OCI-LY1 (cell line): ENCODE measurements at regions not wholly inside any gene's neighbourhood (a gene's known extent, or its start where the extent isn't known, plus 50 kb on each side); places are given as distances from the start of the nearest gene placed in this dataset.
"Not testable (repeated sequence)": the region's sequence is repeated elsewhere in the genome, so short reads cannot be mapped to it uniquely, and the experiment has no call there.

Experiments used
- H2AFZ ChIP-seq: fragments of 200-600 bp; sonication (generic), shearing (Covaris generic); 2 replicates; pipeline ENCODE4 v1.6.0; 2014; ENCODE audit warnings: antibody characterized with exemption, mild to moderate bottlenecking, low read length
- H3F3A ChIP-seq: fragments of 200-600 bp; sonication (generic), shearing (Covaris generic); 2 replicates; pipeline ENCODE4 v1.6.0; 2014; ENCODE audit warnings: mild to moderate bottlenecking, antibody characterized with exemption, low read length, moderate library complexity; ENCODE audit not compliant: insufficient read depth
- H3K27ac ChIP-seq: fragments of 200-600 bp; sonication (generic); 2 replicates; pipeline ENCODE4 v1.5.1; 2014; ENCODE audit warnings: low read length, mixed run types, mild to moderate bottlenecking, low read depth; ENCODE audit not compliant: poor library complexity, severe bottlenecking
- H3K27me3 ChIP-seq: fragments of 200-600 bp; sonication (generic); 2 replicates; pipeline ENCODE4 v1.6.0; 2014; ENCODE audit warnings: antibody characterized with exemption, mild to moderate bottlenecking, low read length, moderate library complexity; ENCODE audit not compliant: insufficient read depth
- H3K36me3 ChIP-seq: fragments of 200-600 bp; sonication (generic); 2 replicates; pipeline ENCODE4 v1.6.1; 2014; ENCODE audit warnings: mild to moderate bottlenecking, antibody characterized with exemption, low read length, moderate library complexity, mixed read lengths; ENCODE audit not compliant: insufficient read depth
- H3K4me1 ChIP-seq: fragments of 200-600 bp; sonication (generic); 2 replicates; pipeline ENCODE4 v1.5.1; 2014; ENCODE audit warnings: mild to moderate bottlenecking, low read length, moderate library complexity; ENCODE audit not compliant: insufficient read depth, severe bottlenecking
- H3K4me2 ChIP-seq: fragments of 200-600 bp; sonication (generic), shearing (Covaris generic); 2 replicates; pipeline ENCODE4 v1.6.1; 2014; ENCODE audit warnings: low read length
- H3K4me3 ChIP-seq: fragments of 200-600 bp; sonication (generic); 2 replicates; pipeline ENCODE4 v1.5.1; 2014; ENCODE audit warnings: low read length, low read depth, mild to moderate bottlenecking, mixed read lengths; ENCODE audit not compliant: poor library complexity, severe bottlenecking
- H3K79me2 ChIP-seq: fragments of 200-600 bp; shearing (Covaris generic); 2 replicates; pipeline ENCODE4 v1.6.1; 2016; ENCODE audit warnings: mixed run types, low read length, mixed read lengths; ENCODE audit not compliant: insufficient read depth
- H3K9ac ChIP-seq: fragments of 200-600 bp; sonication (generic), shearing (Covaris generic); 2 replicates; pipeline ENCODE4 v1.6.1; 2014; ENCODE audit warnings: mild to moderate bottlenecking, low read length, mixed read lengths
- H3K9me2 ChIP-seq: fragments of 200-600 bp; sonication (generic), shearing (Covaris generic); 2 replicates; pipeline ENCODE4 v1.6.1; 2014; ENCODE audit warnings: low read depth, mild to moderate bottlenecking, low read length, mixed read lengths
- H3K9me3 ChIP-seq: fragments of 200-600 bp; shearing (Covaris generic); 2 replicates; pipeline ENCODE4 v1.6.1; 2014; ENCODE audit warnings: low read length, mixed read lengths
- H4K20me1 ChIP-seq: fragments of 200-600 bp; sonication (generic), shearing (Covaris generic); 2 replicates; pipeline ENCODE4 v1.6.0; 2016; ENCODE audit warnings: mild to moderate bottlenecking, low read length; ENCODE audit not compliant: insufficient read depth
- CTCF ChIP-seq: fragments of 200-600 bp; sonication (generic), shearing (Covaris generic); IDR thresholded peaks from 2 replicates; pipeline ENCODE4 v1.5.1; 2017; ENCODE audit warnings: mild to moderate bottlenecking, antibody characterized with exemption, low read length, moderate library complexity, mixed read lengths
- EZH2 ChIP-seq: fragments of 200-600 bp; sonication (generic), shearing (Covaris generic); IDR thresholded peaks from 2 replicates; pipeline ENCODE4 v1.8.0; 2017; ENCODE audit warnings: borderline replicate concordance, mixed run types, mild to moderate bottlenecking, antibody characterized with exemption, low read length, moderate library complexity, mixed read lengths

- no peak overlapping the region for H3K4me2 ChIP-seq
- no peak overlapping the region for H3K9ac ChIP-seq
- no peaks in the 10 kb centered on the region for H4K20me1 ChIP-seq
- no peak overlapping the region for H3K4me3 ChIP-seq
- no peaks in the 10 kb centered on the region for H3K79me2 ChIP-seq
- H3K27me3 ChIP-seq, result no peaks in the 10 kb centered on the region; the same call in 1 of the 2 replicates
- no peaks in the 10 kb centered on the region for H3K36me3 ChIP-seq
- H2AFZ ChIP-seq, result no peak overlapping the region
- TF ChIP-seq CTCF (no peak), EZH2 (no peak)
- no peaks in the 10 kb centered on the region for H3K9me3 ChIP-seq
- no peaks in the 10 kb centered on the region for H3K9me2 ChIP-seq
- no peaks in the 10 kb centered on the region for H3K4me1 ChIP-seq
- no peak overlapping the region for H3K27ac ChIP-seq
- H3F3A ChIP-seq, result no peaks in the 10 kb centered on the region
Observed at GRCh38 chr7:142646386-142647140, 102.7 kb upstream of the PRSS1 start.

- Histone ChIP-seq H3K27me3 (no peaks in the 10 kb centered on the region; the same call in 1 of the 2 replicates), H2AFZ (no peak overlapping the region)
Observed at GRCh38 chr7:142645777-142646176, 103.5 kb upstream of the PRSS1 start.

GRCh38 chr7:142642316-142642715, 107.0 kb upstream of the PRSS1 start:
- Histone ChIP-seq H3K4me1 (no peaks in the 10 kb centered on the region), H3K27ac (no peak overlapping the region), H3K4me3 (no peak overlapping the region), H3K36me3 (no peaks in the 10 kb centered on the region), H3K27me3 (no peaks in the 10 kb centered on the region), H3K9me2 (no peaks in the 10 kb centered on the region), H3K4me2 (no peak overlapping the region), H3F3A (no peaks in the 10 kb centered on the region), H2AFZ (no peak overlapping the region), H4K20me1 (no peaks in the 10 kb centered on the region), H3K9ac (no peak overlapping the region), H3K9me3 (no peaks in the 10 kb centered on the region), H3K79me2 (no peaks in the 10 kb centered on the region)
- TF ChIP-seq EZH2, result no peak
- TF ChIP-seq CTCF, result no peak

More at GRCh38 chr7:142645777-142646176, 103.5 kb upstream of the PRSS1 start:
- H4K20me1 ChIP-seq, result no peaks in the 10 kb centered on the region
- no peak for TF ChIP-seq EZH2
- TF ChIP-seq CTCF, result no peak
- H3K9ac ChIP-seq, result no peak overlapping the region
- no peak overlapping the region for H3K27ac ChIP-seq
- H3K4me1 ChIP-seq, result no peaks in the 10 kb centered on the region
- H3K9me3 ChIP-seq, result no peaks in the 10 kb centered on the region
- no peaks in the 10 kb centered on the region for H3F3A ChIP-seq
- H3K9me2 ChIP-seq, result no peaks in the 10 kb centered on the region
- no peaks in the 10 kb centered on the region for H3K79me2 ChIP-seq
- H3K4me3 ChIP-seq, result no peak overlapping the region
- no peaks in the 10 kb centered on the region for H3K36me3 ChIP-seq
- no peak overlapping the region for H3K4me2 ChIP-seq

GRCh38 chr7:142641252-142641651, 108.0 kb upstream of the PRSS1 start:
- H2AFZ ChIP-seq, H4K20me1 ChIP-seq, H3K9me2 ChIP-seq, H3K27me3 ChIP-seq, H3K4me1 ChIP-seq, H3K27ac ChIP-seq, H3K9me3 ChIP-seq, H3K79me2 ChIP-seq, H3K36me3 ChIP-seq, H3K4me2 ChIP-seq, H3F3A ChIP-seq, H3K9ac ChIP-seq, H3K4me3 ChIP-seq: not testable (repeated sequence)
